NCI-H1694 (cell line): ENCODE measurements at regions not wholly inside any gene's neighbourhood (a gene's known extent, or its start where the extent isn't known, plus 50 kb on each side); places are given as distances from the start of the nearest gene placed in this dataset.
"Not testable (repeated sequence)": the region's sequence is repeated elsewhere in the genome, so short reads cannot be mapped to it uniquely, and the experiment has no call there.

Experiments
- DNase-seq: peaks from one replicate; lab custom pipeline; 2025; lab: John Stamatoyannopoulos, UW

DNA sequence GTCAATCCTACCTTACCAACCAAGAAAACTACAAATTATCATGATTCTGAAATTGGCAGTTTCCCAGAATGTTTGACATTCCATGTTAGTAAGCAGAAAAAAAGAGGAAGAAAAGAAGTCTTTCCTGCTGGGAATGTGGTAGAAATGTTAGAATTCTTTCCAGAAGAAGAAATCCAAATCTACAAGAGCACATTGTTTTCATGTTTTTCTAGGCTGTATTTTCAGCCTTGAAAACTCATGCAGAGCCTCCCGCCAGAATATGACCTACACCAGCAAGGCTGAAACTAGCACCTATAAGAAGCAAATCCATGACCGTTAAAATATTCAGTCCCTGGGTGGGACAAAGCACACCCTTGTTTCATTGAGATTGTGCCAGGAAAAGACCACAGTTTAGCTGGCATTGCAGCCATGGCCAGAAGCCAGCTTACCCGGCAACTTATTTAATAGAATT, 259.4 kb downstream of the GJA1 start:
- DNase-seq: no peak

DNA sequence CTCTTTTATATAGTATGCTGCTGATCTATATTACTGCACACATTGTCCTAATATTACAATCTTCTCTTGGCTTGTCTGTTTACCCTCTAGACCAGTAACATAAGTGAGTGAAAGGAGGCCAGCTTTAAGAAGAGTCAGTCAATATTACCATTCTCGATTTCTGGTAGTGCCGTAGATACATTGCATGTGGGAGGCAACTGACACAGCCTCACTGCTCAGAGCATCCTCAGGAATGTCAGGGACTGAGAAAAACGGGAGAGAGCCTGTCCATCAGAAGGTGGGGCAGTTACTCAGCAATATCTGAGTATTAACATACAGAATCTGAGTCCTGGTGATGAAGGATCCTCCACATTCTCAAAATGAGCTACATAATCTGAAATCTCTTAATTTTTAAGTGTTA, 259.9 kb downstream of the GJA1 start:
- no peak for DNase-seq

DNA sequence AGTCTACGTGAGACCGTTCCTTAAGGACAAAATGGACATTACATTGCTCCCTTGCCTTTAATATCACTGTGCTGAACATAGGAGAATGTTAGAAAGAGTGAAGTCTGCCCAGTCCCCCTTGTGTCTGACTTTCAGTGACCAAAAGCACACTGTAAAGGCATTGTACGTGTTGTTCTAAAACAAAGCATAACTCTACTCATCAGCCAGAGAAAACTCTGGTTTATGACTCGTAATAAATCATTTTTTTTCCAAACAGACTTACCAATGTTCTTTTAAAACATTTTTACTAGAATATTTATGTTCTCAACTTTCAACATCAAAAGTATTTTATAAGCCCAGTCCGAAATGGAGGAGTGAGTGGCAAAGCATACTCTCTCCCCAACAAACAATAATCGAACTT, 262.5 kb downstream of the GJA1 start:
- no peak for DNase-seq

DNA sequence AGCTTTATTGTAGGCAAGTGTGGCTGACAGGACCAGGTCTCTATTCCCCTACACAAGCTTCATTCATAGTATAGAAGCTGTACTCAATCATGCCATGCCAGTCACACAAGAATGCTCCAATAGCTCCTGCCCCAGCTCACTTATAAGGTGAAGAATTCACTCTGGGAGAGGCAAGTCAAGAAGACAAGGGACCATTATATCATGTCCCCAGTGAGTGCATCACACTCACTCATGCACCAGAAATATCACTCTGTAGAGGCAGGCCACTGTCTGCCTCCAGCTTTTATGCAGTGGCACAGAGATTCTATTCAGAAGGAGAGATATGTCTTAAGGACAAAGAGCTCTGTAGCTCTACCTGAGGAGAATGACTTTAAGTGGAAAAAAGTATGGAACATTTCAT, 263.2 kb downstream of the GJA1 start:
- no peak for DNase-seq

DNA sequence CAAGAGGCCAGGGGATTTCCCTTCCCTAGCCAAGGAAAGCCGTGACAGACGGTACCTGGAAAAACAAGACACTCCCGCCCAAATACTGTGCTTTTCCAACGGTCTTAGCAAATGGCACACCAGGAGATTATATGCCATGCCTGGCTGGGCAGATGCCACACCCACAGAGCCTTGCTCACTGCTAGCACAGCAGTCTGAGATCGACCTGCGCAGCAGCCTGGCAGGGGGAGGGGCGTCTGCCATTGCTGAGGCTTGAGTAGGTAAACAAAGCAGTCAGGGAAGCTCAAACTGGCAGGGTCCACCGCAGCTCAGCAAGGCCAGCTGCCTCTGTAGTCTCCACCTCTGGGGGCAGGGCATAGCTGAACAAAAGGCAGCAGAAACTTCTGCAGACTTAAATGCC, 267.7 kb downstream of the GJA1 start:
- DNase-seq: not testable (repeated sequence)

DNA sequence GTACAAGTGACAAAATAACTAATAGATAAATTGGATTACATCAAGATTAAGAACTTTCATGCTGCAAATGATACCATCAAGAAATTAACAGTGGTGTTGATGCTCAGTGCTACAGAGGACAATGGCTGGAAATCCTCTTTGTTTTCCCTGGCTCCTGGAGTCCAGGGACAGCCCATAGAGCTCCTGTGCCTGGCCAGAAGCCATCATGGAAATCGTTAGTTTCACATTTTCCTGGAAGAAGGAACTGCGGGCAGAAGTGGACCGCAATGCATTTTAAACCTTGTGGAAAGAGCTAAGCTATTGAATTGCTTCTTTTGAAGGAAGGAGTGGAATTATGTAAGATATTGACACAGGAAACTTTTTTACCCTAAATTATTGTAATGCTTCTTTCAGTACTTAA, 276.0 kb downstream of the GJA1 start:
- DNase-seq: no peak

DNA sequence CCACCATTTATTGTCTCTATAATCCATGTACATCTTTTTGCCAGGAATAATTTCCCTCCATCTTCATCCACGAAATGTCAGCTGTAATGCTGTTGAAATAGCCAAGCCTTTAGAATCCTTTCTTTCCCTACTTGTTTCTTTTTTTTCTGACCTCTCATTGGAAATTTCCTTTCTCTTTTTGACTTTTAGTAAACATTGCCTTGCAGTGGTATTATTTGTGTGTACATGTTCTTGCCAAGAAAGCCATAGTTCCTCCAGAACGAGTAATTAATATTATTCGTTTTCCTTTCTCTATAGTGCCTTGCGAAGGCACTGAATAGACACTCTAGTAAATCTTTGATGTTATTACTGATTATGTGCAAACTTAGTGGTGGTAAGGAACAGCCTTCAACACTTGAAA, 282.2 kb downstream of the GJA1 start:
- DNase-seq: no peak

DNA sequence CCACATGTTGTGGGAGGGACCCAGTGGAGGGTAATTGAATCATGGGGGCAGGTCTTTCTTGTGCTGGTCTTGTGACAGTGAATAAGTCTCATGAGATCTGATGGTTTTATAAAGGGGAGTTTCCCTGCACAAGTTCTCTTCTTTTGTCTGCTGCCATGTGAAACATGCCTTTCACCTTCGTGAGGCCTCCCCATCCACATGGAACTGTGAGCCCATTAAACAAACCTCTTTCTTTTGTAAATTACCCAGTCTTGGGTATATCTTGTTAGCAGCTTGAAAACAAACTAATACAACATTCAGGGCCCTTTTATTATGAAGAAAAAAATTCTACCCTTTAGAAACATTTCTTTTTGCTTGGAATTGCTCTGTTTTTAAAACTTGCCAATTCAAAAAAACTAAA, 285.4 kb downstream of the GJA1 start:
- DNase-seq: not testable (repeated sequence)

DNA sequence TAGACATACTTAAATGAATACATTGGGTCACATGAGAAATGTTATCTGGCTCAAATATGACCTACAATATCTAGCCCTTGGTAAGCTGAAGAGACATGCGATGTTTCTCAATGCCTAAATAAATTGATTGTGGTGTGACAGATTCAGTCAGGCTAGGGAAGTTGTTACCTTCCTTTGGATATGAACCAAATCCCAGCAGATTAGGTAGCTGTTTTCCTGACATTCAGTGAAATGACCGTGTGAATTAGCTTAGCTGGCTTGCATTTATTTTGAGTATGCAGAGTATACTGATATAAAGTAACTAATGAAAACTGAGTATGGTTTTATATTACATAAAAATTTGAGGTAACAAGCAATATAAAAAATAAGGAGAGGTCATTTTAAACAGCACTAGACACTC, 288.2 kb downstream of the GJA1 start:
- no peak for DNase-seq

DNA sequence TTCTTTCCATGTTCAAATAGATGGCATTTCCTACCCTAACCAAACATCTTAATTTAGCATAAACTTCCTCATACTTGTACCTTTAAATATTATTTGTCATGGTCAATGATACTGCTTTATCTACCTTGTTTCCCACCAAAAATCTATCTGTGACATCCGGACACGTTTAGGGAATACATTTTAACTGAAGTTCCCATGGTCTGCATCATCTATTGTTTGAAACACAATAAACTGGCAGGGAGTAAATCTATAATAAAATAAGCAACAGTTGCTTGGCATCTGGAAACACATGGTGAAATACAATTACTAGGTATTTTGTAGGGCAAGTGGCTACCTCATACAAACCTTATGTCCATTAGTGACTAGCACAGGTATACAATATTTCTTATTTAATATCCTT, 289.1 kb downstream of the GJA1 start:
- no peak for DNase-seq

DNA sequence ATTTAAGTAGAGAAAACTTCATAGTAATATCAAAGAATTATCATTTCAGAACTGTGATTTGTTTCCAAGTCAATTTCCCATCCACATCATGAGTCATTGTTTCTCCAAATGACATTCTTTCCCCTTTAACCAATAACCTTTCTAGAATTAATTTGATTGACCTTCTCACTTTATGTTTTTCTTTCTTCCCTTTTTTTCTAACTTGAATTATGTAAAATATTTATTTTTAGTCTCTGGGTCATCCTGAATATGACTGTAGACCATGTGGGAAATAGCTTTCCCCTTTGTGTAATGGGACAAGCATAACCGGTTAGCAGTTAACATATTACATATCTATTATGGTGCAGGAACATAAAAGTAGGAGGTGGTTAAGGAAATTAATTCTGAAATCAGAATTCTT, 291.1 kb downstream of the GJA1 start:
- DNase-seq: no peak

DNA sequence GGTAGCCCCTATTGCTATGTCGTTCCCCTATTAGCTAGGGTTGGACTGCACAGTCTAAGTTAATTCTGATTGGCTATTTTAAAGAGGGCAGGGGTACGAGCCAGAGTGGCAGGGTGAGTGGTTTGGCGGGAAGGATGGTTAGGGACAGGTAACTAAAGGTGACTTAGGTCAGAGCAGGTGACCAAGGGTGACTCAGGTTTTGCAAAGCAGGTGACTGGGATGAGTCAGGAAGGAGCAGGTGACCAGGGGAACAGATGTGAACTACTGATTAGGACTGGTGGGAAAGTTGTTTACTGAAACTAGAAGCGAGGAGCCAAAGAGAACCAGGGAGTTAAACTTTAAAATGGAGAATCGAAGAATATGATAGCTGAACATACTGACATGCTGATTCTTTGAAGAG, 295.2 kb downstream of the GJA1 start:
- DNase-seq: no peak

DNA sequence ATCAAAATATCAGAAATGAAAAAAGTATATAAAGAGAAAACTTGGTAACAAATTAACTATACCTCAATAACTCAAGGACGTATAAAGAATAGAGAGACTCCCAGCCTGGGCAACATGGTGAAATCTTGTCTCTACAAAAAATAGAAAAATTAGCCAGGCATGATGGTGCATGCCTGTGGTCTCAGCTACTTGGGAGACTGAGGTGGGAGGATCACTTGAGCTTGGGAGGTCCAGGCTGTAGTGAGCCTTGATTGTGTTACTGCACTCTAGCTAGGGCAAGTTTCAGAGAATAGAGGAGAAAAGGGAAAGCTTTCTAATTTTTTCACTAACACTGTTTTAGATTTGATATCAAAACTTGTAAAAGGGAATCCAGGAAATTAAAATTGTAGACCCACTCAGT, 295.9 kb downstream of the GJA1 start:
- no peak for DNase-seq

DNA sequence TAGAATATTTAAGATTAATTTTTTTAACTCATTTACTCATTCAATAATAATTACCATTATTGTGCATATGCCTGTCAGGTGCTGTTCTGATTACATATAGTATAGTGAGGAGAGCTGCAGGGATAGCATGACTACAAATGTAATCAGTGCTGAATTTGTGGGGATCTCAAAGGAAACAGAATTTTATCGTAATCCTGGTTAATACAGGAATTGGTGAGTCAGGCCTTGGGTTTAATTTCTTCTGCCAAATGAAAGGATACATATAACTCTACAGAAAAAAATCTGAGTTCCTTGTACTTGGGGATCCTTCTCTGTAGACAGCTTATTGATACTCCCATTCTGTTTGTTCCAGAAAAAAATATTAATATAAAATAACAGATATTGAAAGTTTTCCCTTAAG, 297.2 kb downstream of the GJA1 start:
- DNase-seq: no peak

DNA sequence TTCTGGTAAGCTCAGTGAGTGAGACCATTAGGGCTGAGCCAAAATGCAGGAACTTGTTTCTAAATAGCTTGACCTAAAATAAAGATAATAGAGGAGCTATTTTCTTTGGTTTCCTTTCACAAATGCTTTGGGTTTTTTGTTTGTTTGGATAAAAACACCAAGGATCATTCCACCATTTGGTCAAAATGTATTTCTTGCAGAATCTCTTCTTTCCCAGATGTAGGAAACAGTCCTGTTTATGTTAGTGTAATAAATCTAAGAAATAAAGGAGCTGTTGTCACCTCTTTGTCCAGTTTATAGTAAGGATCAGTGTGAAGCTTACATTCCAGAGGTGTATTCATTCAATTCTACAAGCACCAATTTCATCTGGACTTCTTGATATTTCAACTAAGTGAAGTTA, 297.8 kb downstream of the GJA1 start:
- no peak for DNase-seq

DNA sequence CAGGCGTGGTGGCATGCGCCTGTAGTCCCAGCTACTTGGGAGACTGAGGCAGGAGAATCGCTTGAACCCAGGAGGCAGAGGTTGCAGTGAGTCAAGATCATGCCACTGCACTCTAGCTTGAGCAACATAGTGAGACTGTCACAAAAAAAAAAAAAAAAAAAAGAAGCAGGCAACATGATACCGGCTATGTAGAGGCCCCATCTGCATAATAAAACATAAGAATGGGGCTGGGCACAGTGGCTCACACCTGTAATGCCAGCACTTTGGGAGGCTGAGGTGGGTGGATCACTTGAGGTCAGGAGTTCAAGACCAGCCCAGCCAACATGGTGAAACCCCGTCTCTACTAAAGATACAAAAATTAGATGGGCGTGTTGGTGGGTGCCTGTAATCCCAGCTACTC, 304.7 kb downstream of the GJA1 start:
- DNase-seq: not testable (repeated sequence)

DNA sequence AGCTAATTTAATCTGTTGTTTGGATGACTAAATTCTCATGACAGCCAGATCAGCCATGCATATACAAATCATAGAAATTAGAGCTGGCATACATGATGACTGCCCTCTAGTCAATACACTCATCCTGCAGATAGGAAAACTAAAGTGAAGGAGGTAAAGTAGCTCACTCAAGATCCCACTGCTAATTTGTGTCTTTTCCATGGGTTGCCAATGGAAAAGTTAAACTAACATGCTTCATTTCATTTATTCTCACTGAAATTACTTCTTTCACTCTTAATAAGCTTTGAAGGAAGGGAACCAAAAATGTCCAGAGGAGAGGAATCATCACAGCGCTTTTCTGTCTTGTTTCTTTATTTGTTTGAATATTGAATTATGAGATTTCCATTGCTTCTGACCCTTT, 308.2 kb downstream of the GJA1 start:
- no peak for DNase-seq

DNA sequence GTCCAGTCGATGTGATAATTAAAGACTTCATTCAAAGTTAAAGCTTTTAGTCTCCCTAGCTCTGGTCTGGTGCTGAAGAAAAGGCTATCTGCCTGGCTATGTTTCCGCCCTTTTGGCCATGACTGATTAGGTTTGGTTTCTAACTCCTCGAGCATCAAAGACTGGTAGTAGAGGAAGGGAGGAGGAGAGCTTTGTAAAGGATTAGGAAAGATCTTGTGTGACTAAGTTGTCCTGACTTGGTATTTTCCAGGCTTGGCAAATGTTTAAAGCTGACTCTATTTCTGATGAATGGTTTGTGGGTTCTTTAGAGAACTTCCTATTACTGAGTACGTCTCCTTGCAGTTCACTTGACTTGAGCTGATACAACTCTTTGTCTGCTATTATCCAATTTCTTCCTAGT, 312.9 kb downstream of the GJA1 start:
- no peak for DNase-seq

DNA sequence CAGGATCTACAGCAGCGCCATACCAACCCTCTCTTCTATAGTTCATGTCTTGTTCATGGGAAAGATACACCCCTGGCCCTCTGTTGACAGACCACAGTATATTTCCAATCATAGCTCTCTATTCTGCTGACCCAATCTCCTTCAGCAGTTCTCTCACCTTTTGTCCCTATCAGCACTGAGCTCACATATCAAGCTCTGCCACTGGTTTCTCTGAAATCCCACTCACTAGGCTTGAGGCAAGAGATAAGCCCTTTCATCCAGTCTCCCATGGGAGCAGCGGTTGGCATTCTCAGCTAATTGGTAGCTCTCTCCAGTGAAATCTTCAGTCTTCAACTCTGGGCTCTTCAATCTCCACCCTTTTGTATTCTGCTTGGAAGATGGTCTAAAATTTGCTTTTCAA, 313.4 kb downstream of the GJA1 start:
- no peak for DNase-seq

DNA sequence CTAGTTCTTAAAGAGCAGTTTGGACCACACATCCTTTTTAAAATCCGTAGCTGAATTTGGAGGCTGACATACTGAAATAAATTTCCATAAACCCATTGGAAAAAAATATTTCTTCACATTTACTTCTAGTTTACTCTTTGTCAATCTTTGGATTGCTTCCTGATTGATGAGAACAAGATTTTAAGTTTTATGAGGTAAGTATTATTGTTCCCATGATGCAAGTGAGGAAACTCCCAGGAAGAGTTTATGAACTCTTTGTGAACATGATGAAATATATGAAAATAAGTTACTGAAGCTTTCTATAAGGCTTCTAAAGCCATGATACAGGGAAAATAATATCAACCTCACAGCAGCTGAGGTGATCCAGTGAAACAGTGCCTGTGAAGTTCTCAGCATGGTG, 320.0 kb downstream of the GJA1 start:
- no peak for DNase-seq

DNA sequence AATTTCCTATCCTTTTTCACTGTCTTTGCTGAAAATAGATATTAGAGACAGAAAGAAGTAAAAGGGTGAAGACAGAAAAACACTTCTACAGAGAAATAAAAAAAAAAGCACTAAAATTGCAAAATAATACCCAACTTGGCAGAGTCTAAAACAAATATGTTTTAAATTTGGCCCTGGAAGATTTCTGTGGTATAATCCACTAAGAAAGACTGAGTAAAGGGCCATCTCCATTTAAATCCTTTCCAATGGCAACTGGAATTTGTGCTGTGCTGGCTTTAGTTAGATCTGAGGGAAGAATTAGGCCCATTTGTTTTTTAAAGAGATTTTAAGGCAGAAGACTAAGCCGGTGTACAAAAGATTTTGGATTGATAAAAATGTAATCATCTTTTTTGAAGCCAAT, 321.2 kb downstream of the GJA1 start:
- no peak for DNase-seq

DNA sequence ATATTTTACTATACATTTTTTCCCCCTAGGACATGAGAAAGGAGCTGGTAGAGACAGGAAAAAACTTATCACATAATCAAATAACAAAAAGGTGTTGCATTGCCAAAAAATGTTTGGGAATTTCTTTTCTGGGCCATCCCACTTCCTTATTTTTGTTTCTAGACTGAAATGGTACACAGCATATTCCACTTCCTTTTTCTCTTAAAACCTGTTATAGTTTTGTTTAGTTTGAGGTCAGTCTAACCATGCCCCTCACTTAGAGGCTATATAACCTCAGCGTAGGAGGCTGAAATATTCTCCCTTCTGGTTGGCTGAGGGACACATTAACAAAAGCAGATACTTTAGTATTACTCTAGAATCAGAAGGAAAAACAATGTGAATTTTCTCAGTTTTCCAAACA, 323.9 kb downstream of the GJA1 start:
- DNase-seq: no peak

DNA sequence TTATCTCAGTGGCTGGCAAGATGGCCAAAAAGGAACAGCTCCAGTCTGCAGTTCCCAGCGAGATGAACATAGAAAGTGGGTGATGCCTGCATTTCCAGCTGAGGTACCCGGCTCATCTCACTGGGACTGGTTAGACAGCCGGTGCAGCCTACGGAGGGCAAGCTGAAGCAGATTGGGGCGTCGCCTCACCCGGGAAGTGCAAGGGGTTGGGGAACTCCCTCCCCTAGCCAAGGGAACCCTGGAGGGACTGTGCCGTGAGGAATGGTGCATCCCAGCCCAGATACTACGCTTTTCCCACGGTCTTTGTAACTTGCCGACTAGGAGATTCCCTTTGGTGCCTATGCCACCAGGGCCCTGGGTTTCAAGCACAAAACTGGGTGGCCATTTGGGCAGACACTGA, 324.7 kb downstream of the GJA1 start:
- DNase-seq: no peak

DNA sequence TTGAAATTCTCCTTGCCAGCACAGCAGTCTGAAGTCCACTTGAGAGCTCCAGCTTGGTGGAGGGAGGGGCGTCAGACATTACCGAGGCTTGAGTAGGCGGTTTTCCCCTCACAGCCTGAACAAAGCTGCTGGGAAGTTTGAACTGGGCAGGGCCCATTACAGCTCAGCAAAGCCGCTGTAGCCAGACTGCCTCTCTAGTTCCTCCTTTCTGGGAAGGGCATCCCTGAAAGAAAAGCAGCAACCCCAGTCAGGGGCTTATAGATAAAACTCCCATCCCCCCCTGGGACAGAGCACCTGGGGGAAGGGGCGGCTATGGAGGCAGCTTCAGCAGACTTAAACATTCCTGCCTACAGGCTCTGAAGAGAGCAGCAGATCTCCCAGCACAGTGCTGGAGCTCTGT, 325.3 kb downstream of the GJA1 start:
- DNase-seq: no peak

DNA sequence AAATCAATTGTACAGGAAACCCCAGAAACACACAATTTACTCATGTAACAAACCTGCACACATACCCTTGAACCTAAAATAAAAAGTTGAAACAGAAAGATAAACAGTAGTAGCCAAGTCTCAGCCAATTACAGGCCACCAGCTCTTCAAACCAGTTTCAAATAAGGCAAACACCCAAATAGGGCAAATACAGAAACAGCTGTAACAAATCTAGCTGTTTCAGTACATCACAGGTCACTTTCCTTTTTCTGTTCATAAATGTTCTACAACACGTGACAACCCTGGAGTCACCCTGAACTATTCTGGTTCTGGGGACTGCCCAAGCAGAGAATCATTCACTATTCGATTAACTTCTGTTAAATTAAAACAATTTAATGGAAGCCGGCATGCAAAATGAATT, 329.0 kb downstream of the GJA1 start:
- DNase-seq: no peak
